GM21529 (cell line): ENCODE measurements at regions not wholly inside any gene's neighbourhood (a gene's known extent, or its start where the extent isn't known, plus 50 kb on each side); places are given as distances from the start of the nearest gene placed in this dataset.
"Not testable (repeated sequence)": the region's sequence is repeated elsewhere in the genome, so short reads cannot be mapped to it uniquely, and the experiment has no call there.

ENCODE experiments used
- ATAC-seq: cut with Tn5 transposase; IDR thresholded peaks from one replicate; pipeline ENCODE4 v1.9.1; 2021; ENCODE audit not compliant: unreplicated experiment

- ATAC-seq, result no peak
Observed at GRCh38 chr4:104330125-104330905, 164.4 kb downstream of the CXXC4 start.

- ATAC-seq, result not testable (repeated sequence)
Observed at GRCh38 chr4:104326991-104327694, 167.6 kb downstream of the CXXC4 start.

GRCh38 chr4:104302731-104303130 is 192.0 kb downstream of the CXXC4 start:
- ATAC-seq, result no peak

GRCh38 chr4:104294811-104295210 is 199.9 kb downstream of the CXXC4 start:
- no peak for ATAC-seq

GRCh38 chr4:104286867-104287266 is 207.8 kb downstream of the CXXC4 start:
- ATAC-seq, result no peak

- ATAC-seq, result no peak
Observed at GRCh38 chr4:104283303-104283702, 211.4 kb downstream of the CXXC4 start.

- no peak for ATAC-seq
Observed at GRCh38 chr4:104279744-104280143, 214.9 kb downstream of the CXXC4 start.

- no peak for ATAC-seq
Observed at GRCh38 chr4:104272966-104273365, 221.7 kb downstream of the CXXC4 start.

- ATAC-seq, result not testable (repeated sequence)
Observed at GRCh38 chr4:104269603-104270002, 225.1 kb downstream of the CXXC4 start.

- no peak for ATAC-seq
Observed at GRCh38 chr4:104263100-104263499, 231.6 kb downstream of the CXXC4 start.

- no peak for ATAC-seq
Observed at GRCh38 chr4:104262678-104263077, 232.0 kb downstream of the CXXC4 start.

GRCh38 chr4:104248726-104249125 is 246.0 kb downstream of the CXXC4 start:
- no peak for ATAC-seq

GRCh38 chr4:104235967-104236366 is 258.7 kb downstream of the CXXC4 start:
- no peak for ATAC-seq

- no peak for ATAC-seq
Observed at GRCh38 chr4:104217526-104217925, 277.2 kb downstream of the CXXC4 start.

GRCh38 chr4:104211657-104212056 is 283.0 kb downstream of the CXXC4 start:
- no peak for ATAC-seq

GRCh38 chr4:104210420-104210819 is 284.3 kb downstream of the CXXC4 start:
- no peak for ATAC-seq

GRCh38 chr4:104206784-104207183 is 287.9 kb downstream of the CXXC4 start:
- ATAC-seq, result no peak

GRCh38 chr4:104205116-104205515 is 289.6 kb downstream of the CXXC4 start:
- ATAC-seq, result no peak

GRCh38 chr4:104188301-104188700 is 306.4 kb downstream of the CXXC4 start:
- no peak for ATAC-seq

GRCh38 chr4:104169437-104169836 is 325.3 kb downstream of the CXXC4 start:
- no peak for ATAC-seq

GRCh38 chr4:104166749-104167148 is 327.9 kb downstream of the CXXC4 start:
- no peak for ATAC-seq

GRCh38 chr4:104163820-104164219 is 330.9 kb downstream of the CXXC4 start:
- no peak for ATAC-seq
